DOHH2 (cell line): ENCODE measurements at regions not wholly inside any gene's neighbourhood (a gene's known extent, or its start where the extent isn't known, plus 50 kb on each side); places are given as distances from the start of the nearest gene placed in this dataset.

Experiments used
- EZH2phosphoT487 ChIP-seq: fragments of 200-600 bp; sonication (generic); IDR thresholded peaks from 2 replicates; pipeline ENCODE4 v1.6.1; 2017; ENCODE audit warnings: borderline replicate concordance, mild to moderate bottlenecking, antibody characterized with exemption, low read length, moderate library complexity, mixed read lengths
- TF ChIP-seq, protein P1 (sequence below): fragments of 200-600 bp; sonication (generic); IDR thresholded peaks from one replicate; pipeline ENCODE4 v1.5.1; 2014; ENCODE audit warnings: antibody characterized with exemption, mild to moderate bottlenecking, low read depth, low read length; ENCODE audit not compliant: poor library complexity, severe bottlenecking

DNA sequence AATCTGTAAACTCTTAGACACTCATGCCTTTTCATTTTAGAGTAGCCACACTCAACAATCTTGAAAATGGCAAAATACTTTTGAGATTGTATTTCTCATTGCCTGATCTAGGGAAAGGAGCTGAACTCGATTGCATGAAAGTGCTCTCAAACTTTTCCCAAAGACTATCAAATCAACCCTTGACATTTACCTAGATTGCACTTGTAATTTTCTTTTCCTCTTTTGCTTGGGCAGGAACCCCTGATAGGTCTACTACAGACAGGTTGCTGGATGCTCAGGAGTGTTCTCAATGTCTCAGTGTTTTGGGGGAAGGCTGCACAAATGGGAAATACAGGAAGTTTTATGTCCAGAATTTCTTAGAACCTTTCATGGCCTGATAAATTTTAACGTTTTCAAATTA is 468.0 kb upstream of the GJE1 start:
- TF ChIP-seq, protein P1, sequence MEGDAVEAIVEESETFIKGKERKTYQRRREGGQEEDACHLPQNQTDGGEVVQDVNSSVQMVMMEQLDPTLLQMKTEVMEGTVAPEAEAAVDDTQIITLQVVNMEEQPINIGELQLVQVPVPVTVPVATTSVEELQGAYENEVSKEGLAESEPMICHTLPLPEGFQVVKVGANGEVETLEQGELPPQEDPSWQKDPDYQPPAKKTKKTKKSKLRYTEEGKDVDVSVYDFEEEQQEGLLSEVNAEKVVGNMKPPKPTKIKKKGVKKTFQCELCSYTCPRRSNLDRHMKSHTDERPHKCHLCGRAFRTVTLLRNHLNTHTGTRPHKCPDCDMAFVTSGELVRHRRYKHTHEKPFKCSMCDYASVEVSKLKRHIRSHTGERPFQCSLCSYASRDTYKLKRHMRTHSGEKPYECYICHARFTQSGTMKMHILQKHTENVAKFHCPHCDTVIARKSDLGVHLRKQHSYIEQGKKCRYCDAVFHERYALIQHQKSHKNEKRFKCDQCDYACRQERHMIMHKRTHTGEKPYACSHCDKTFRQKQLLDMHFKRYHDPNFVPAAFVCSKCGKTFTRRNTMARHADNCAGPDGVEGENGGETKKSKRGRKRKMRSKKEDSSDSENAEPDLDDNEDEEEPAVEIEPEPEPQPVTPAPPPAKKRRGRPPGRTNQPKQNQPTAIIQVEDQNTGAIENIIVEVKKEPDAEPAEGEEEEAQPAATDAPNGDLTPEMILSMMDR = no peak
- TF ChIP-seq EZH2phosphoT487 = no peak
